SK-N-MC (cell line): ENCODE measurements at regions not wholly inside any gene's neighbourhood (a gene's known extent, or its start where the extent isn't known, plus 50 kb on each side); places are given as distances from the start of the nearest gene placed in this dataset.

Experiments used
- DNase-seq: peaks from one replicate; pipeline ENCODE4 v3.0.0-alpha.2; 2011; ENCODE audit warnings: low read depth, low spot score
- H3K27ac ChIP-seq: fragments of 200-600 bp; sonication (generic); 2 replicates; pipeline ENCODE4 v1.5.1; 2016; ENCODE audit warnings: mixed run types
- H3K36me3 ChIP-seq: fragments of 200-600 bp; sonication (generic); 2 replicates; pipeline ENCODE4 v1.6.1; 2017; ENCODE audit warnings: antibody characterized with exemption, low read length, mixed read lengths; ENCODE audit not compliant: insufficient read depth
- H3K4me3 ChIP-seq: fragments of 200-600 bp; sonication (generic); 2 replicates; pipeline ENCODE4 v1.5.1; 2016
- H3K9ac ChIP-seq: fragments of 200-600 bp; sonication (generic); 2 replicates; pipeline ENCODE4 v1.8.0; 2017; ENCODE audit warnings: mixed run types, mixed read lengths; ENCODE audit not compliant: insufficient read length
- H3K9me3 ChIP-seq: fragments of 200-600 bp; sonication (generic); 2 replicates; pipeline ENCODE4 v1.6.1; 2017; ENCODE audit warnings: low read depth, mild to moderate bottlenecking, antibody characterized with exemption, low read length, moderate library complexity, mixed read lengths
- EZH2 ChIP-seq: fragments of 200-600 bp; sonication (generic); IDR thresholded peaks from one replicate; pipeline ENCODE4 v1.6.1; 2017; ENCODE audit warnings: antibody characterized with exemption
- FOXP2 ChIP-seq: optimal IDR thresholded peaks from 2 replicates; pipeline ENCODE3; 2011; ENCODE audit warnings: mild to moderate bottlenecking, moderate library complexity; ENCODE audit not compliant: insufficient read depth; ENCODE audit errors: extremely low read length, control extremely low read depth
- POLR2AphosphoS5 ChIP-seq: IDR thresholded peaks from 2 replicates; pipeline ENCODE4 v1.6.1; 2012; ENCODE audit warnings: mild to moderate bottlenecking, low read depth, low read length, borderline replicate concordance

GRCh38 chr12:74119811-74120362, 417.7 kb upstream of the ATXN7L3B start:
- Histone ChIP-seq H3K27ac (no peak overlapping the region), H3K4me3 (no peak overlapping the region), H3K9ac (no peak overlapping the region), H3K9me3 (no peaks in the 10 kb centered on the region), H3K36me3 (no peaks in the 10 kb centered on the region)
- TF ChIP-seq POLR2AphosphoS5 (no peak), FOXP2 (no peak), EZH2 (no peak)
- no peak for DNase-seq

- DNase-seq: no peak
- TF ChIP-seq FOXP2: no peak
- no peak for TF ChIP-seq EZH2
- no peak for TF ChIP-seq POLR2AphosphoS5
- no peak overlapping the region for H3K27ac ChIP-seq
- no peak overlapping the region for H3K9ac ChIP-seq
- H3K9me3 ChIP-seq: no peaks in the 10 kb centered on the region
- H3K4me3 ChIP-seq: no peak overlapping the region
- no peaks in the 10 kb centered on the region for H3K36me3 ChIP-seq
Observed at GRCh38 chr12:74120644-74121043, 417.0 kb upstream of the ATXN7L3B start.

- H3K27ac ChIP-seq: peak overlapping the region; percentile 43
- no peaks in the 10 kb centered on the region for H3K36me3 ChIP-seq
- TF ChIP-seq EZH2 (no peak), POLR2AphosphoS5 (no peak), FOXP2 (no peak)
- DNase-seq: no peak
- peak overlapping the region; percentile 27; the same call in 1 of the 2 replicates for H3K4me3 ChIP-seq
- no peaks in the 10 kb centered on the region for H3K9me3 ChIP-seq
- H3K9ac ChIP-seq: no peak overlapping the region
Observed at GRCh38 chr12:74129702-74130101, 407.9 kb upstream of the ATXN7L3B start.

GRCh38 chr12:74144396-74144795, 393.2 kb upstream of the ATXN7L3B start:
- TF ChIP-seq FOXP2 (no peak), POLR2AphosphoS5 (no peak), EZH2 (no peak)
- Histone ChIP-seq H3K27ac (no peak overlapping the region), H3K9me3 (no peaks in the 10 kb centered on the region), H3K36me3 (no peaks in the 10 kb centered on the region), H3K9ac (no peak overlapping the region), H3K4me3 (no peak overlapping the region)
- DNase-seq: no peak

- H3K9me3 ChIP-seq: no peaks in the 10 kb centered on the region
- no peak for DNase-seq
- no peaks in the 10 kb centered on the region for H3K36me3 ChIP-seq
- no peak overlapping the region for H3K27ac ChIP-seq
- TF ChIP-seq POLR2AphosphoS5 (no peak), EZH2 (no peak), FOXP2 (no peak)
- no peak overlapping the region for H3K4me3 ChIP-seq
- no peak overlapping the region for H3K9ac ChIP-seq
Observed at GRCh38 chr12:74145328-74145727, 392.3 kb upstream of the ATXN7L3B start.

- H3K9me3 ChIP-seq: no peaks in the 10 kb centered on the region
- H3K36me3 ChIP-seq: no peaks in the 10 kb centered on the region
- no peak overlapping the region for H3K4me3 ChIP-seq
- DNase-seq: no peak
- TF ChIP-seq EZH2: no peak
- TF ChIP-seq POLR2AphosphoS5: no peak
- TF ChIP-seq FOXP2: no peak
- H3K27ac ChIP-seq: no peak overlapping the region
- H3K9ac ChIP-seq: no peak overlapping the region
Observed at GRCh38 chr12:74148849-74149248, 388.8 kb upstream of the ATXN7L3B start.

GRCh38 chr12:74152370-74152769, 385.3 kb upstream of the ATXN7L3B start:
- no peak overlapping the region for H3K4me3 ChIP-seq
- TF ChIP-seq EZH2 (no peak), FOXP2 (no peak), POLR2AphosphoS5 (no peak)
- H3K27ac ChIP-seq: no peak overlapping the region
- H3K9me3 ChIP-seq: no peaks in the 10 kb centered on the region
- no peaks in the 10 kb centered on the region for H3K36me3 ChIP-seq
- no peak overlapping the region for H3K9ac ChIP-seq
- DNase-seq: no peak

GRCh38 chr12:74166096-74166495, 371.5 kb upstream of the ATXN7L3B start:
- no peak overlapping the region for H3K9ac ChIP-seq
- TF ChIP-seq POLR2AphosphoS5 (no peak), FOXP2 (no peak), EZH2 (no peak)
- no peak overlapping the region for H3K4me3 ChIP-seq
- no peak for DNase-seq
- H3K27ac ChIP-seq: no peak overlapping the region
- H3K9me3 ChIP-seq: no peaks in the 10 kb centered on the region
- H3K36me3 ChIP-seq: no peaks in the 10 kb centered on the region

GRCh38 chr12:74169607-74170006, 368.0 kb upstream of the ATXN7L3B start:
- no peak for DNase-seq
- Histone ChIP-seq H3K36me3 (no peaks in the 10 kb centered on the region), H3K9ac (no peak overlapping the region), H3K4me3 (no peak overlapping the region), H3K27ac (no peak overlapping the region), H3K9me3 (no peaks in the 10 kb centered on the region)
- TF ChIP-seq POLR2AphosphoS5 (no peak), FOXP2 (no peak), EZH2 (no peak)
